ENCODE measurements at regions not wholly inside any gene's neighbourhood (a gene's known extent, or its start where the extent isn't known, plus 50 kb on each side); places are given as distances from the start of the nearest gene placed in this dataset.
A peak's percentile ranks its signal among the peaks of the same experiment; 100 is the strongest.

DNA sequence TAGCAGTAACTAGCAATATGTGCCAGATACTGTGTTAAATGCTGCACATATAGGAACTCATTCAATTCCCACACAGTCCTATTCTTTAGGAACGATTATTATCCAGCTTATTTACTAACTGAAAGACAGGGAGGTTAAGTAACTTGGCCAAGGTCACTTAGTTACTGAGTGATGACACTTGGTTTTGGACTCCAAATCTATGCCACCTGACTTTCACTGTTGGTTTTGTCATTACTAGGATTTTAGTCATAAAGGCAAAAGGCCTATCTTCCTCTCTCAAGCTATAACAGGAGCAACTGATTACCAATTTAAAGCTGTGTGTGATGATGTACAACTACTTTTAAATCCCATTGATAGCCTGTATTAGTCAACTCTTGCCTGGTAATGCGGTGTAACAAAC lies 138.9 kb upstream of the STX18 start:
- TF ChIP-seq CTCF (IDR thresholded peaks at IDR 0.05; ENCODE audit: low read depth, low read length) = no peak
- DNase-seq (ENCODE audit: extremely low read depth, low read depth) = no peak

DNA sequence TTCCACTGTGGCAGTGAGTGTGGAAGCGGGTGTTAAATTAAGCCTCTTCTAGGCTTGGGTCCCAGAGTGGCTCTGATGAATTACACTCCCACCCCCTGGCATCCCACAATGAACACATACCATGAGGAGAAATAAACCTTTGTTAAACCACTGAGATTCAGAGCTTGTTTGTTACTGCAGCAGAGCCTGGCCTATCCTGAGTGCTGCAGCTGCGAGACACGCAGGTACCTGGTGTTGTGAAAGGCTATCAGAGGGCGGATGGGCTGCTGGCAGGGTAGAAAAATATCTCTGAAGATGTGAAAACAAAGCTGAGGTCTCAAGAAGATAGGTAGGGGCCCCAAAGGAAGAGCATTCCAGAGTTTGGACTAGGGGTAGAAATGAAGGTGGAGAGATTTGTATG lies 138.4 kb upstream of the STX18 start:
- TF ChIP-seq CTCF (IDR thresholded peaks at IDR 0.05; ENCODE audit: low read depth, low read length) = no peak
- no peak for DNase-seq (ENCODE audit: extremely low read depth, low read depth)

DNA sequence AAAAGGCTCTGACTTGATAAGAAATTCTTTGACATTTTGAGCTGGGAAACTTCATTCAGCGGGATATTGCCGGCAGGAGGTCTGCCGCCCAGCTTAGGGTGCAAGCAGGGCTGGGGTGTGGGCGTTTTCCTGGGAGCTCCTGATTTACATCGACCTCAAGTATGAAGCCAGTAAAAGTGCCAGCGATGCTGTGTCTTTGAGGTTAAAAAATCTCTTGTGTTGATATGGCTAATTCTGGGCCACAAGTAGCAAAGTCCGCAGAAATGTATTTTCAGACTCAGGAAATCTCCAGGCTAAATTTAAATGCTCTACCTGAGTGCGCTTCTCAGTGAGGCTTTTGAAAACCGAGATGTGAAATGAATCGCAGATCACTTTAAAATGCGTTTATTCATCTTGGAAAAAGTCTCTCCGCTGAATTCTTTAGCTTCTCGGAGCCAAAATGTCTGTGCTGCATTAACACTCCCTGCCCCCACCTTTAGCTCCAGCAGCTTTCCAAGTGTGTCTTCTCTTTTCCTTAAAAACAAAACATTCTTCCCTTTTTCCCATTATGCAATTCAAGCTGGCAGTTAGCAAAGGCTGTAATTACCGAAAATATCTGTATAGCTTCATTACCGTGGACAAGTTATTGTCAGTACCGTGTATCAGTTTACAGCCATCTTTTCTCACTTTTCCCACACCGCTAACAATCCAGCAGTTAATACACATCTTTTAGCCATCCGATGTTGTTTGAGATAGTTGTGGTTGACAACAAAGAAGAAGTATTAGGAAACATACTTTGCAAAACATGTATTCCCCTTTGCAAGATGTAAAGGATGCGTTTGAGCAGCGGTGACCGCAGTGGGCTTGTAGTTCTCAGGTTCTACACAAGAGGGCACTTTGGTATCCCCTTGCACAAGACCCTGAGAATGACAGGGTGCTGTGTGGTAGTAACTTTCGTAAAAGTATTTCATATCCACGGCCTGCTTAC lies 136.0 kb upstream of the STX18 start:
- peak; percentile 93 for TF ChIP-seq CTCF (IDR thresholded peaks at IDR 0.05; ENCODE audit: low read depth, low read length)
- peak; percentile 80 for DNase-seq (ENCODE audit: extremely low read depth, low read depth)

DNA sequence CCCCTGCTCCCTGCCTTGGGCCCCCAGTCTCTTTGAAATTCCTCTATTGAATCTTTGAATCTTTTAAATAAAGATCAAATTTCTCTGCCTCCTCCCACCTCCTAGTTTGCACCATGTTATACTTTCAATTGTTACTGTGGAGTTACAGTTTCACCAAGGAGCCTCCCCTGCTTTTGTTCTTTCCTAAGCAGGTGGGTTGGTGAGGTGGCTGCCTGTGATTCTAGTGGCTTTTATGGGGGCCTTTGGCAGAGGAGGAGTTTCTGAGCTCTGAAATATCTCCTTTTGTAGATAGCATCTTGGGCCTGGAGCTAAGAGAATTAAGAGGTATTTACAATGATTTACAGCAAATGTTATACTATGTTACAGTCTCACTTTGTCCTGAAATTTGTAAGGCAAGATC lies 133.8 kb upstream of the STX18 start:
- no peak for TF ChIP-seq CTCF (IDR thresholded peaks at IDR 0.05; ENCODE audit: low read depth, low read length)
- DNase-seq (ENCODE audit: extremely low read depth, low read depth) = no peak

GRCh38 chr4:4675051-4675581 lies 133.3 kb upstream of the STX18 start:
- TF ChIP-seq CTCF (IDR thresholded peaks at IDR 0.05; ENCODE audit: low read depth, low read length) = no peak
- no peak for DNase-seq (ENCODE audit: extremely low read depth, low read depth)

DNA sequence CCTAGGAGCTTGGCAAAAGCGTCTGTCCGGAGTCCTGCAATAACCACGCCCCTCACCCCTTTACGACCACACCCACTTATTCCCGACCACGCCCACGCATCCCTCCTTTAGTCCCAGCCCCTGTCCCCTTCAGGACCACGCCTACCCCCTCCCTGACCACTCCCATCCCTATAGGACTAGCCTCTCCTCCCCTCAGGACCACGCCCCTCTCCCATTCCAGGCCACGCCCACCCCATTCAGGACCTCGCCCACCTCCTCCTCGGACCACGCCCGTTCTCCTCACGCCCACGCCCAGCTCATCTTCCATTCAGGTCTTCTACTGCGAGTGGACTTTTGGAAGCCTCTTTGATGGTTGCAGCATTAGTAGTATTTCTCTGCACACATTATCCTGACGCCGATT lies 131.2 kb upstream of the STX18 start:
- TF ChIP-seq CTCF (IDR thresholded peaks at IDR 0.05; ENCODE audit: low read depth, low read length) = no peak
- no peak for DNase-seq (ENCODE audit: extremely low read depth, low read depth)

DNA sequence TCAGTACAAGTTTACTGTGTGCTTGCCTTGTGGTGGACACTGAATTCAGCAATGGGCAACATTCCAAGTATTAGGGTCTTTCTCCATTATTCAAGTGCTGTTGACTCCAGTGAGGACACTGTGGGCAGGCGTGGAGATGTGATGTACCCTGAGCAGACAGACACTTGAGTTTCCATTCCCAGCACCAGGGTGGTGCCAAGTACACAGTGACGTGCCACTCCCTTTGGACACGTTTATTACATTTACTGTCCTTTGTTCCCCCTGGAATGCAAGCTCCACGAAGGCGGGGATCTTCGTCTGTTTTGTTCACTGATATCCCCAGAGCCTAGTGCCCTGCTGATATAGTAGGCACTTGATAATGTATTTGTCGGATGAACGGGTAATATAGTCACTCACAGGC lies 130.6 kb upstream of the STX18 start:
- TF ChIP-seq CTCF (IDR thresholded peaks at IDR 0.05; ENCODE audit: low read depth, low read length) = no peak
- no peak for DNase-seq (ENCODE audit: extremely low read depth, low read depth)
